Astrocyte of the cerebellum (primary cell): ENCODE measurements at regions not wholly inside any gene's neighbourhood (a gene's known extent, or its start where the extent isn't known, plus 50 kb on each side); places are given as distances from the start of the nearest gene placed in this dataset.

Source experiments
- DNase-seq: peaks from one replicate; pipeline ENCODE4 v3.0.0-alpha.2; 2011; ENCODE audit warnings: low read depth
- H3K4me3 ChIP-seq: 2 replicates; pipeline ENCODE4 v1.5.1; 2011; ENCODE audit warnings: mild to moderate bottlenecking, low read depth, low read length, moderate library complexity
- in situ Hi-C: cut with HindIII; loops from 2 replicates; pipeline ENCODE4 v1.10.0; 2017; ENCODE audit warnings: low sequenced_read_pairs
- TF ChIP-seq, protein P1 (sequence below): IDR thresholded peaks from 2 replicates; pipeline ENCODE4 v1.5.1; 2012; ENCODE audit warnings: low read length, low read depth, moderate library complexity, mild to moderate bottlenecking; ENCODE audit errors: missing control alignments

GRCh38 chr6:145199961-145200360 lies 535.4 kb downstream of the EPM2A start:
- DNase-seq = no peak
- in situ Hi-C loops = no loop called here
- no peak overlapping the region for H3K4me3 ChIP-seq
- TF ChIP-seq, protein P1, sequence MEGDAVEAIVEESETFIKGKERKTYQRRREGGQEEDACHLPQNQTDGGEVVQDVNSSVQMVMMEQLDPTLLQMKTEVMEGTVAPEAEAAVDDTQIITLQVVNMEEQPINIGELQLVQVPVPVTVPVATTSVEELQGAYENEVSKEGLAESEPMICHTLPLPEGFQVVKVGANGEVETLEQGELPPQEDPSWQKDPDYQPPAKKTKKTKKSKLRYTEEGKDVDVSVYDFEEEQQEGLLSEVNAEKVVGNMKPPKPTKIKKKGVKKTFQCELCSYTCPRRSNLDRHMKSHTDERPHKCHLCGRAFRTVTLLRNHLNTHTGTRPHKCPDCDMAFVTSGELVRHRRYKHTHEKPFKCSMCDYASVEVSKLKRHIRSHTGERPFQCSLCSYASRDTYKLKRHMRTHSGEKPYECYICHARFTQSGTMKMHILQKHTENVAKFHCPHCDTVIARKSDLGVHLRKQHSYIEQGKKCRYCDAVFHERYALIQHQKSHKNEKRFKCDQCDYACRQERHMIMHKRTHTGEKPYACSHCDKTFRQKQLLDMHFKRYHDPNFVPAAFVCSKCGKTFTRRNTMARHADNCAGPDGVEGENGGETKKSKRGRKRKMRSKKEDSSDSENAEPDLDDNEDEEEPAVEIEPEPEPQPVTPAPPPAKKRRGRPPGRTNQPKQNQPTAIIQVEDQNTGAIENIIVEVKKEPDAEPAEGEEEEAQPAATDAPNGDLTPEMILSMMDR = no peak

- TF ChIP-seq, protein P1 = no peak
- in situ Hi-C loops = no loop called here
- no peak for DNase-seq
- H3K4me3 ChIP-seq = no peak overlapping the region
Observed at GRCh38 chr6:145204301-145204700, 531.0 kb downstream of the EPM2A start.

- TF ChIP-seq, protein P1 = no peak
- no peak for DNase-seq
- in situ Hi-C loops = loop anchor here (5.0 kb wide), 1 partner anchor 59 kb away; no protein-coding TSS in a partner anchor
- no peak overlapping the region for H3K4me3 ChIP-seq
Observed at GRCh38 chr6:145206247-145206907, 528.9 kb downstream of the EPM2A start.

DNA sequence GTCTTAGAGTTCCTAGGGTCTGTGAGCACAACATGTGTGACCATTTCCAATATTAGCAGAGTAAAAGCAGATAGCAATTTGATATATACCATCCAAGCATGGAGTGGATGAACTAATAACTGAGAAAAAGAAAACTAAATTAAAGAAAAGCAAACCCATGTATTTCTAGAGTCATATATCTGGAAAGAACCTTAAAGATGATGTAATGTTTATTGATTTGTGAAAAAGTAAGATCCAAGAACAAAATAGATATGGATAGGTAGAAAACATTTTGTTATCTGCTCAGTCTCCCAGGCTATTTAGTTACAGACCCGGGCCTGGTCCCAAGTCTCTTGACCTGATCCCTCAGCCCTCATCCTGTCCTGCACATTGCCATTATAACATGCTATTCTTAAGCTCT lies 526.8 kb downstream of the EPM2A start:
- TF ChIP-seq, protein P1 = no peak
- no peak overlapping the region for H3K4me3 ChIP-seq
- no peak for DNase-seq
- in situ Hi-C loops = loop anchor here (5.0 kb wide), 1 partner anchor 61 kb away; no protein-coding TSS in a partner anchor

DNA sequence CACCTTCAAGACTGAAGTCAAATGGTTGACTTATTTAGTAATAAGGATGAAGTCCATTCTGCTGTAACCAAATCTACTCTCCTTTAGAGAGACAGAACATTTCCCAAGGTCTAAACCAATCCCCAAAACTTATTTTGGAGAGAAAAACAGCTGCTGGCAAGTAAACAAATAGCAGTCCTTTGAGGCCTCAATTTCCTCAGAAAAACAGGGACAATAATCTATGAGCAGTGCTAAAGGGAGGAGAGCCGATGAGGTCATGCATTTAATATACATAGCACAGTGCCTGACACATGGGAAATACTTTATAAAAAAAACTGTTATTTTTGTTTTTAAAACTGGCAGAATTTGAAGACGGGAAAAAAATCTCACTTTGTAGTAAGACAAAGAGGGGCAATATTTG lies 526.0 kb downstream of the EPM2A start:
- TF ChIP-seq, protein P1 = no peak
- no peak overlapping the region for H3K4me3 ChIP-seq
- in situ Hi-C loops = loop anchor here (5.0 kb wide), 1 partner anchor 62 kb away; no protein-coding TSS in a partner anchor
- DNase-seq = no peak

GRCh38 chr6:145212813-145213212 lies 522.5 kb downstream of the EPM2A start:
- TF ChIP-seq, protein P1 = no peak
- no peak overlapping the region for H3K4me3 ChIP-seq
- no peak for DNase-seq
- in situ Hi-C loops = no loop called here
